ENCODE measurements at regions not wholly inside any gene's neighbourhood (a gene's known extent, or its start where the extent isn't known, plus 50 kb on each side); places are given as distances from the start of the nearest gene placed in this dataset.

DNA sequence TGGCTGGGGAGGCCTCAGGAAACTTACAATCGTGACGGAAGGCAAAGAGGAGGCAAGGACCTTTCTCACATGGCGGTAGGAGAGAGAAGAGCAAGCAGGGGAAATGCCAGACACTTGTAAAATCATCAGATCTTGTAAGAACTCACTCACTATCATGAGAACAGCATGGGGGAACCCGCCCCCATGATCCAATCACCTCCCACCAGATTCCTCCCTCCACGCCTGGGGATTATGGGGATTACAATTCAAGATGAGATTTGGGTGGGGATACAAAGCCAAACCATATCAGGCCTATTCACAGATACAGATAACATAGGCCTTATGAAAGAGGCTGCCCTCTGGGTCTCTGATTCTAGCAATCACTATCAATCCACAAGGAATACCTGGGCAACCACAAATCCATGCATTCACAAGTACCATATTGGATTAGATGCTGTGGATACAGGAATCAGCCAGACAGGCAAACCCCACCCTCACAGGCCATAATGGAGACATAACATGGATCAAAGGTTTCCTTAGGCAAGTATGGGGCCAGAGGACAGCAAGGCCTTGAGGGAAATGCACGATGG lies 284.9 kb downstream of the SOX9 start:
- Histone ChIP-seq H3K4me2 (ENCODE audit: insufficient read depth, low read length) (no peak overlapping the region), H3K36me3 (ENCODE audit: control insufficient read depth in 2 of 2, extremely low read depth in 1 of 2, insufficient read depth in 2 of 2, low read length in 2 of 2) (no peaks in the 10 kb centered on the region), H3K4me1 (ENCODE audit: control insufficient read depth, extremely low read depth, insufficient read depth, low read length) (peaks cover 5% of the 10 kb centered on the region), H3K9me1 (replicated peaks; ENCODE audit: control insufficient read depth, extremely low read depth, insufficient read depth, low read length) (no peaks in the 10 kb centered on the region), H2AFZ (ENCODE audit: low read depth, low read length) (no peak overlapping the region), H3K27ac (ENCODE audit: insufficient read depth, low read depth, low read length) (no peak overlapping the region), H3K9ac (replicated peaks; ENCODE audit: extremely low read depth, insufficient read depth, low read length) (no peak overlapping the region), H3K79me2 (ENCODE audit: control insufficient read depth, insufficient read depth, low read length) (no peaks in the 10 kb centered on the region), H3K4me3 (replicated peaks in 1 of 3; ENCODE audit: insufficient read depth in 1 of 3, low read depth in 1 of 3, low read length in 3 of 3) (no peak overlapping the region), H3K9me3 (replicated peaks; ENCODE audit: control insufficient read depth, insufficient read depth, low read length) (no peaks in the 10 kb centered on the region), H4K20me1 (replicated peaks; ENCODE audit: control insufficient read depth, extremely low read depth, insufficient read depth, low read length) (no peaks in the 10 kb centered on the region), H3K27me3 (ENCODE audit: control insufficient read depth in 2 of 2, insufficient read depth in 2 of 2, low read length in 2 of 2) (no peaks in the 10 kb centered on the region)
- no peak for FAIRE-seq
- ChIA-PET POLR2A (no interaction called here), CTCF (no interaction called here)
- BruUV-seq (replicated peaks) = no TSS peak
- dilution Hi-C loops (cut with MboI; ENCODE audit: extremely low pct_ligation_motif_present, low sequenced_read_pairs) = no loop called here
- intact Hi-C loops (cut with micrococcal nuclease) = loop anchor here (2.0 kb wide), 2 partner anchors 13 to 67 kb away; no protein-coding TSS in a partner anchor
- DNase-seq (ENCODE audit: low read depth, low spot score) = no peak
- TF ChIP-seq CTCF (IDR thresholded peaks at IDR 0.05; ENCODE audit: extremely low read depth in 1 of 2, insufficient read depth in 1 of 2, low read depth in 1 of 2, low read length in 2 of 2) (no peak), GATA2 (IDR thresholded peaks at IDR 0.05; ENCODE audit: insufficient read depth, insufficient read length, low read depth, low read length) (no peak), MYC (IDR thresholded peaks at IDR 0.05; ENCODE audit: low read depth, low read length) (no peak), EZH2 (IDR thresholded peaks at IDR 0.05; ENCODE audit: borderline replicate concordance, low read depth, low read length, severe bottlenecking) (no peak), FOS (IDR thresholded peaks at IDR 0.05; ENCODE audit: borderline replicate concordance, insufficient read depth, low read length) (no peak)

DNA sequence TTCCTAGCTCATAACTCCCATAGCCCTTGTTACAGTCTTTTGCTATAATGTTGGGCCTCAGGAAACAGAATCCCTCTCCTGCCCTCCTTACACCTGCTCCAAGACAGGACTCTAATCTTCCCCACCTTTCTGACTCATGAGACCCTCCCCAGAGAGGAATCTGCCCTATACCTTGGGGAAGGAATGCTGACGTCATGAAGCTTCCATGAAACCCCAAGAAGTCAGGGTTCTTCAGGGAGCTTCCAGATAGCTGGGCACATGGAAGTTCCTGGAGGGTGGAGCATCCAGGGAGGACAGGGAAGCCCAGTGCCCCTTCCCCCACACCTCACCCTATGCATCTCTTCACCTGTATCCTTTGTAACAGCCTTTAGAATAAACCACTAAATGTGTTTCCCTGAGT lies 285.7 kb downstream of the SOX9 start:
- no peak for FAIRE-seq
- Histone ChIP-seq H3K4me3 (replicated peaks in 1 of 3; ENCODE audit: insufficient read depth in 1 of 3, low read depth in 1 of 3, low read length in 3 of 3) (no peak overlapping the region), H3K27ac (ENCODE audit: insufficient read depth, low read depth, low read length) (no peak overlapping the region), H3K79me2 (ENCODE audit: control insufficient read depth, insufficient read depth, low read length) (no peaks in the 10 kb centered on the region), H2AFZ (ENCODE audit: low read depth, low read length) (no peak overlapping the region), H4K20me1 (replicated peaks; ENCODE audit: control insufficient read depth, extremely low read depth, insufficient read depth, low read length) (no peaks in the 10 kb centered on the region), H3K9me1 (replicated peaks; ENCODE audit: control insufficient read depth, extremely low read depth, insufficient read depth, low read length) (no peaks in the 10 kb centered on the region), H3K9ac (replicated peaks; ENCODE audit: extremely low read depth, insufficient read depth, low read length) (no peak overlapping the region), H3K27me3 (ENCODE audit: control insufficient read depth in 2 of 2, insufficient read depth in 2 of 2, low read length in 2 of 2) (no peaks in the 10 kb centered on the region), H3K4me2 (ENCODE audit: insufficient read depth, low read length) (no peak overlapping the region), H3K36me3 (ENCODE audit: control insufficient read depth in 2 of 2, extremely low read depth in 1 of 2, insufficient read depth in 2 of 2, low read length in 2 of 2) (no peaks in the 10 kb centered on the region), H3K9me3 (replicated peaks; ENCODE audit: control insufficient read depth, insufficient read depth, low read length) (no peaks in the 10 kb centered on the region), H3K4me1 (ENCODE audit: control insufficient read depth, extremely low read depth, insufficient read depth, low read length) (peaks cover 5% of the 10 kb centered on the region)
- intact Hi-C loops (cut with micrococcal nuclease) = loop anchor here (2.0 kb wide), 2 partner anchors 14 to 68 kb away; no protein-coding TSS in a partner anchor
- dilution Hi-C loops (cut with MboI; ENCODE audit: extremely low pct_ligation_motif_present, low sequenced_read_pairs) = no loop called here
- no peak for TF ChIP-seq JUN (IDR thresholded peaks at IDR 0.05; ENCODE audit: borderline replicate concordance, insufficient read depth, insufficient read length, low read depth)
- no peak for DNase-seq (ENCODE audit: low read depth, low spot score)
- ChIA-PET POLR2A (no interaction called here), CTCF (no interaction called here)
- no TSS peak for BruUV-seq (replicated peaks)
